OCI-LY3 (cell line): ENCODE measurements at regions not wholly inside any gene's neighbourhood (a gene's known extent, or its start where the extent isn't known, plus 50 kb on each side); places are given as distances from the start of the nearest gene placed in this dataset.

Experiments used
- EZH2phosphoT487 ChIP-seq: fragments of 200-600 bp; shearing (Covaris generic); IDR thresholded peaks from 2 replicates; pipeline ENCODE4 v1.6.1; 2018; ENCODE audit warnings: antibody characterized with exemption, mixed run types, low read depth
- TF ChIP-seq, protein P1 (sequence below): fragments of 200-600, 300-600 bp; sonication (generic); IDR thresholded peaks from 2 replicates; pipeline ENCODE4 v1.5.1; 2014; ENCODE audit warnings: antibody characterized with exemption, low read length, low read depth

DNA sequence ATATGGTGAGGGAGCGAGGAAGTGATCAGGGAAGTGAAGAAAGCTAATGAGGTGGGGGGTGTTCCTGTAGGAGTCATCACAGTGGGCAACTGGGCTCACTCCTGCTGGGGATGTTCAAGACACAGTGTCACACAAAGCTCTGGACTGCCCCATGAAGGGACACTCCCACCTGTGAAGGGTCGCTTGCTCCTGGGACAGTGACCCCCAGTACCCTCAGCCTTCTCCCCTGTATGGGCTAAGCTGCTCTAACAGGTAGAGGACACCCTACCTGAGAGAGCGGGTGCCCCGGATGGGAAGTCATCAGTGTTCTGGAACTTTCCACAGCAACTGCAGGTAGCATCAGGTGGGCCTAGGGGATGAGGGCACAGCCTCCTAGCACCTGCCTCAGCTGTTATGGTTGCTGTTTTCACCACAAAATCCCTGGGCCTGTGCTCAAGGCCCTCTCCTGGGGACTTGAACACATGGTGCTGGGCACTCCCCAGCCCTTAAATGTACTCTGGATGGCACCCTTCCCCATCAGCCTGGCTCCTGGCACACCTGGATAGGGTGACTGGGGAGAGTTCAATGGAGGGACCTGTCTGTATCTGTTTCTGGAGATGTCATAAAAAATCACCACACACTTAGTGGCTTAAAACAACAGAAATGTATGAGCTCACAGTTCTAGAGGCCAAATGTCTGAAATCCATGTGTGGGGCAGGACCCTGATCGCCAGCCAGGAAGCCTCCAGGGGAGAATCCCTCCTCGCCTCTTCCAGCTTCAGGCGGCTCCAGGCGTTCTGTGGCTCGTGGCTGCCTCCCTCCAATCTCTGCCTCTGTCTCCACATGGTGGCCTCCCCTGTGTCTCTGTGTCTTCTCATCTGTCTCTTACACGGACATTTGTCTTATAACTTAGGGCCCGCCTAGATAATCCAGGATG is 104.0 kb upstream of the CDH5 start:
- TF ChIP-seq, protein P1, sequence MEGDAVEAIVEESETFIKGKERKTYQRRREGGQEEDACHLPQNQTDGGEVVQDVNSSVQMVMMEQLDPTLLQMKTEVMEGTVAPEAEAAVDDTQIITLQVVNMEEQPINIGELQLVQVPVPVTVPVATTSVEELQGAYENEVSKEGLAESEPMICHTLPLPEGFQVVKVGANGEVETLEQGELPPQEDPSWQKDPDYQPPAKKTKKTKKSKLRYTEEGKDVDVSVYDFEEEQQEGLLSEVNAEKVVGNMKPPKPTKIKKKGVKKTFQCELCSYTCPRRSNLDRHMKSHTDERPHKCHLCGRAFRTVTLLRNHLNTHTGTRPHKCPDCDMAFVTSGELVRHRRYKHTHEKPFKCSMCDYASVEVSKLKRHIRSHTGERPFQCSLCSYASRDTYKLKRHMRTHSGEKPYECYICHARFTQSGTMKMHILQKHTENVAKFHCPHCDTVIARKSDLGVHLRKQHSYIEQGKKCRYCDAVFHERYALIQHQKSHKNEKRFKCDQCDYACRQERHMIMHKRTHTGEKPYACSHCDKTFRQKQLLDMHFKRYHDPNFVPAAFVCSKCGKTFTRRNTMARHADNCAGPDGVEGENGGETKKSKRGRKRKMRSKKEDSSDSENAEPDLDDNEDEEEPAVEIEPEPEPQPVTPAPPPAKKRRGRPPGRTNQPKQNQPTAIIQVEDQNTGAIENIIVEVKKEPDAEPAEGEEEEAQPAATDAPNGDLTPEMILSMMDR: no peak
- no peak for TF ChIP-seq EZH2phosphoT487
